Osteocyte (in vitro differentiated cells): ENCODE measurements at regions not wholly inside any gene's neighbourhood (a gene's known extent, or its start where the extent isn't known, plus 50 kb on each side); places are given as distances from the start of the nearest gene placed in this dataset.

Experiments
- DNase-seq: peaks from one replicate; pipeline ENCODE4 v3.0.0; 2021; ENCODE audit warnings: mixed read lengths; ENCODE audit not compliant: unreplicated experiment; ENCODE audit errors: extremely low spot score
- H3K27ac Mint-ChIP-seq: one replicate; pipeline ENCODE4 v1.8.0; 2021; ENCODE audit warnings: mild to moderate bottlenecking, mixed read lengths; ENCODE audit not compliant: unreplicated experiment
- H3K27me3 Mint-ChIP-seq: one replicate; pipeline ENCODE4 v1.8.0; 2021; ENCODE audit warnings: mixed read lengths; ENCODE audit not compliant: unreplicated experiment
- H3K36me3 Mint-ChIP-seq: one replicate; pipeline ENCODE4 v1.8.0; 2021; ENCODE audit warnings: mixed read lengths; ENCODE audit not compliant: unreplicated experiment
- H3K4me1 Mint-ChIP-seq: one replicate; pipeline ENCODE4 v1.8.0; 2021; ENCODE audit warnings: mixed read lengths; ENCODE audit not compliant: unreplicated experiment
- H3K4me3 Mint-ChIP-seq: one replicate; pipeline ENCODE4 v1.8.0; 2021; ENCODE audit warnings: mild to moderate bottlenecking, moderate library complexity, mixed read lengths; ENCODE audit not compliant: unreplicated experiment
- H3K9me3 Mint-ChIP-seq: one replicate; pipeline ENCODE4 v1.8.0; 2021; ENCODE audit warnings: mixed read lengths; ENCODE audit not compliant: unreplicated experiment
- TF ChIP-seq, protein P1 (sequence below): fragments of 200-600 bp; sonication (generic); IDR thresholded peaks from 2 replicates; pipeline ENCODE4 v1.5.0; 2021; ENCODE audit warnings: antibody characterized with exemption, mild to moderate bottlenecking, moderate library complexity

DNA sequence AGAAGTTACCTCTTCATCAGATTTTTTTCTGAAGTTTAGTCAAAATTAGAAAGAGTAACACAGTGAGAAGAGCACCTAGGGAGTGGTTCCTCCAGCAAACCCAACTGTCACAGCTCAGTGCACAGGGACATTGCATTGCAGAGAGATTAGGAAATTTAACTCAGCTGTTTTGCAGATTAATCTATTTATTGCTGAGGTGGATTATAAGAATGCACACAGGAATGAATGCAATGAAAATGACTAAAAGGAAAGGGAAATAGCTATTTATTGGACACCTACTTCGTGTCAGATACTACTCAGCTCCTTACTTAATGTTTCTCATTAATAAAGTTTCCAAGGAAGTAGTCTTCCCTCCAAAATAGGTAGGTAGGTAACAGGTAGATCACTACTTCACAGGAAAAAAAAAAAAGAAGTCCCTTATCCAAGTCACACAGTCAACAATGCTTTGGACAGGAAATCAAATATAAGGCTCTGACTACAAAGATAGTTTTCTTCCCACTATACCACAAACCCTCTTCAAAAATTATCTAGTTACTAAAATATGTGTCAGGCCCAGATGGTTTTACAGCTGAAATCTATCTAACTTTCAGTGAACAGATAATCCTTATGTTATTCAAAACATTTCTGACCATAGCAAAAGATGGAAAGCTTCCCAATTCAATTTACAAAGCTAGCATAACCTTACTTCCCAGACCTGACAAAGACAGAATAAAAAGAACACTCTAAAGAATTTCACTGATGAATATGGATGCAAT lies 442.2 kb upstream of the MPDZ start:
- Mint-ChIP-seq H3K27me3 (peaks cover 12% of the 10 kb centered on the region), H3K36me3 (peaks cover 4% of the 10 kb centered on the region), H3K27ac (no peak overlapping the region), H3K4me1 (peaks cover 38% of the 10 kb centered on the region), H3K4me3 (no peak overlapping the region), H3K9me3 (peaks cover 9% of the 10 kb centered on the region)
- TF ChIP-seq, protein P1, sequence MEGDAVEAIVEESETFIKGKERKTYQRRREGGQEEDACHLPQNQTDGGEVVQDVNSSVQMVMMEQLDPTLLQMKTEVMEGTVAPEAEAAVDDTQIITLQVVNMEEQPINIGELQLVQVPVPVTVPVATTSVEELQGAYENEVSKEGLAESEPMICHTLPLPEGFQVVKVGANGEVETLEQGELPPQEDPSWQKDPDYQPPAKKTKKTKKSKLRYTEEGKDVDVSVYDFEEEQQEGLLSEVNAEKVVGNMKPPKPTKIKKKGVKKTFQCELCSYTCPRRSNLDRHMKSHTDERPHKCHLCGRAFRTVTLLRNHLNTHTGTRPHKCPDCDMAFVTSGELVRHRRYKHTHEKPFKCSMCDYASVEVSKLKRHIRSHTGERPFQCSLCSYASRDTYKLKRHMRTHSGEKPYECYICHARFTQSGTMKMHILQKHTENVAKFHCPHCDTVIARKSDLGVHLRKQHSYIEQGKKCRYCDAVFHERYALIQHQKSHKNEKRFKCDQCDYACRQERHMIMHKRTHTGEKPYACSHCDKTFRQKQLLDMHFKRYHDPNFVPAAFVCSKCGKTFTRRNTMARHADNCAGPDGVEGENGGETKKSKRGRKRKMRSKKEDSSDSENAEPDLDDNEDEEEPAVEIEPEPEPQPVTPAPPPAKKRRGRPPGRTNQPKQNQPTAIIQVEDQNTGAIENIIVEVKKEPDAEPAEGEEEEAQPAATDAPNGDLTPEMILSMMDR, result no peak
- no peak for DNase-seq

DNA sequence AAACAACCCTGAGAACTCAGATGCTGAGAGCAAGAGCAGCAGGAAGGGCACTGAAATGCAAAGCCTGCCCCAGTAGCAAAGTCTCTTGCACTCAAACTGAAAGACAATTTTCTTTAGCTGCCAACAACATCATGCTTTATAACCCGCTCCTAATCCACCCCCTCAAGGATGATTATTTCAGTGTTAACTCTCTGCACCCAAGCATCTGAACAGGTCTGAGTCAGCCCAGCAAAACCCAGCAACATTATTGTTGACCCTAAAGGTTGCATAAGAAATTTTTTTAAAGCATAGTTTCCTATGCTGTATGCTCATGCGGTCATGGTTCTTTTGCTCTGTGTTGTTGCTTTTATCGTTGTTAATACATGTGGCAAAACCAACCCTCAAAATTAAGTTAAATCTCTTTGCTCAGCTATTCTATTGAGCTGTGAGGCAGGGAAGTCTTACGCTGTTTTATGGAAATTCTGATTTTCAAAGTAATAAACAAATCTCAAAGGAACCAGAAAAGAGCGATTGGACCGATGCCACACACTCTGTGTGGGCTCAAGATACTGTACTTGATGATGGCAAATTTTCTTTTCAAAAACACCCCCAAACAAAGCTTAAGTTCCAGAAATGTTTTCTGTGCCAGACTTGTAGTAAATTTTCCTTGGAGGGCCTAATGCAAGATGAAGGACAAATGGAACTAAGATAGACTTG lies 440.6 kb upstream of the MPDZ start:
- Mint-ChIP-seq H3K4me1 (peaks cover 45% of the 10 kb centered on the region), H3K9me3 (peaks cover 9% of the 10 kb centered on the region), H3K4me3 (no peak overlapping the region), H3K27ac (peak overlapping the region; percentile 46), H3K27me3 (no peaks in the 10 kb centered on the region), H3K36me3 (peaks cover 4% of the 10 kb centered on the region)
- no peak for DNase-seq
- TF ChIP-seq, protein P1, result no peak

DNA sequence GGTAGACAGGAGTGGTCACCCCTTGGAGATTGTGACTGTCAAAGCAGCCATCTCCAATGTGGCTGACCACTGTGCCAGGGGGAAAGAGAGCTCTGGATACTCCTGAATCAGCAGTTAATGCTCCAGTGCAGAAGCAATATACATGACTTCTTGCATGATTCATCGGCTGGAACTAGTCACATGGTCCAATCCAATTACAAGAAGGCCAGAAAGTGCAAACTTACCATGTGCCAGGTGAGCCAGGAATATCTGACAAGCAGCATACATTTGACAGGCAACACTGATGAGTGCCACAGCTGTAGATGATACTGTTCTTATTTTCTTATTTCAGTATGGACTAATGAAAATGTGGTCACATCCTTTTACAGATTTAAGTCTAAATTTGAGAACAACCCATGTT lies 440.0 kb upstream of the MPDZ start:
- DNase-seq, result no peak
- peaks cover 9% of the 10 kb centered on the region for H3K9me3 Mint-ChIP-seq
- H3K36me3 Mint-ChIP-seq, result peaks cover 4% of the 10 kb centered on the region
- peak overlapping the region; percentile 64 for H3K27ac Mint-ChIP-seq
- peaks cover 45% of the 10 kb centered on the region for H3K4me1 Mint-ChIP-seq
- H3K4me3 Mint-ChIP-seq, result no peak overlapping the region
- TF ChIP-seq, protein P1, result no peak
- no peaks in the 10 kb centered on the region for H3K27me3 Mint-ChIP-seq

DNA sequence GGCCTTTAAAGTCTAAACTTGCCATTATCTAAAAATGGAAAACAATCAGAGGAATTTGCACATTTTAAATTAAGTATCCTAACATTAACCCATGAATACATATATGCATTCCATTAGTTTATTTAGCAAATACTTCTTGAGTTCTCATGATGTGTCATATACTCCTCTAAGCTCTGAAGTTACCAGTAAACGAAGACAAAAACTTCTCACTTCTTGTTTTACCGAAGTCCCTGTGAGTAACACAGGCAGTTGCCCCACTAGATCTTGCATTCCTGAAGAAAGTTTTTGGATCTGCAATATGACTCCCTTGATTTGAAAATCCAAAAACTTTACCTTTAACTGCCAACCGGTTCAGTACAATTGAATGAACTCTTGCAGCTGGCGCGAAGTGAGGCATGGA lies 439.0 kb upstream of the MPDZ start:
- peak overlapping the region; percentile 44 for H3K27ac Mint-ChIP-seq
- no peak for DNase-seq

DNA sequence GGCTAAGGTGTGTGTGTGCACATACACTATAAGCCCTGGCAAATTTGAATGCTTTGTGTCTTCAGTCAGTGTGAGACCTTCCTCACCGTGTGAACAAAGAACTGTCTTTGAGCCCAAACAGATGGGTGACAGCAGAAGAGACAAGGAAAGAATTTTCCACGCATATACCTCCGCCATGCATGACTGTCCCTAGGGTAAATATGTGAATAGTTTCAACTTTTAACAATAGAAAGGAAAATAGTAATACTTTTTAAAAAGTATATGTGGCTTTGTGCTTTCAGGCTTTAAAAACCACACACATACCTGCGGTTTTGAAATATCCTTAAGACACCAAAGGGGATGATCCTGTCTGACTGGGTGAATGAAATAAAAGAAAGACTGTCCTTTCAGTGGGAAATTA lies 438.6 kb upstream of the MPDZ start:
- Mint-ChIP-seq H3K27ac (no peak overlapping the region), H3K27me3 (no peaks in the 10 kb centered on the region), H3K4me3 (no peak overlapping the region), H3K4me1 (peaks cover 45% of the 10 kb centered on the region), H3K36me3 (peaks cover 4% of the 10 kb centered on the region), H3K9me3 (peaks cover 9% of the 10 kb centered on the region)
- TF ChIP-seq, protein P1, result no peak
- DNase-seq, result no peak

More for the DNA sequence above, 439.0 kb upstream of the MPDZ start:
- Mint-ChIP-seq H3K27me3 (no peaks in the 10 kb centered on the region), H3K4me3 (no peak overlapping the region), H3K4me1 (peaks cover 45% of the 10 kb centered on the region), H3K36me3 (peaks cover 4% of the 10 kb centered on the region), H3K9me3 (peaks cover 9% of the 10 kb centered on the region)
- TF ChIP-seq, protein P1, result no peak
